AG10803 (cell line): ENCODE measurements at regions not wholly inside any gene's neighbourhood (a gene's known extent, or its start where the extent isn't known, plus 50 kb on each side); places are given as distances from the start of the nearest gene placed in this dataset.
"Not testable (repeated sequence)": the region's sequence is repeated elsewhere in the genome, so short reads cannot be mapped to it uniquely, and the experiment has no call there.

Experiments used
- DNase-seq: peaks from one replicate; pipeline ENCODE4 v3.0.0; 2010; ENCODE audit warnings: low read depth
- H3K4me3 ChIP-seq: 2 replicates; pipeline ENCODE4 v1.5.1; 2011; ENCODE audit warnings: mild to moderate bottlenecking, low read length, control low read depth
- TF ChIP-seq, protein P1 (sequence below): conservative IDR thresholded peaks from 2 replicates; pipeline ENCODE4 v1.5.1; 2011; ENCODE audit warnings: mild to moderate bottlenecking, low read length, control low read depth, inconsistent platforms

DNA sequence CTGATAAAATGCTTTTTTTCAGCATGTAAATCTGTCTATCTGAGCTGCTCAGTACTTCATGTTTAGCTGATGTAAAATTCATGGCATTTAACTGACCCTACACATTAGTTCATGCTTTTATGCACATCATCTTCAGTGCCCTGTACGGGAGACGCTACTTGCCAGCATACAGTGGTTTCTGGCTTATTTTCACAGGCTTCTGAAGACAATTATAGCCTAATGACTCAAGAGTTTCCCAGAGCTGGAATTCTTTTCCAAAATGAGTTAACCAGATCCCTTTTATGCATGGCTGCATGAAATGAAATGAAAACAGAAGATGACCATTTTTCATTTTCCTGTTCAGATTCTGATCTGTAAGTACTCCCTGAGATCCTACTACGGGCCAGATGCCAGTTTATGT, 1061.5 kb downstream of the ROBO2 start:
- DNase-seq, result peak; percentile 38
- TF ChIP-seq, protein P1, sequence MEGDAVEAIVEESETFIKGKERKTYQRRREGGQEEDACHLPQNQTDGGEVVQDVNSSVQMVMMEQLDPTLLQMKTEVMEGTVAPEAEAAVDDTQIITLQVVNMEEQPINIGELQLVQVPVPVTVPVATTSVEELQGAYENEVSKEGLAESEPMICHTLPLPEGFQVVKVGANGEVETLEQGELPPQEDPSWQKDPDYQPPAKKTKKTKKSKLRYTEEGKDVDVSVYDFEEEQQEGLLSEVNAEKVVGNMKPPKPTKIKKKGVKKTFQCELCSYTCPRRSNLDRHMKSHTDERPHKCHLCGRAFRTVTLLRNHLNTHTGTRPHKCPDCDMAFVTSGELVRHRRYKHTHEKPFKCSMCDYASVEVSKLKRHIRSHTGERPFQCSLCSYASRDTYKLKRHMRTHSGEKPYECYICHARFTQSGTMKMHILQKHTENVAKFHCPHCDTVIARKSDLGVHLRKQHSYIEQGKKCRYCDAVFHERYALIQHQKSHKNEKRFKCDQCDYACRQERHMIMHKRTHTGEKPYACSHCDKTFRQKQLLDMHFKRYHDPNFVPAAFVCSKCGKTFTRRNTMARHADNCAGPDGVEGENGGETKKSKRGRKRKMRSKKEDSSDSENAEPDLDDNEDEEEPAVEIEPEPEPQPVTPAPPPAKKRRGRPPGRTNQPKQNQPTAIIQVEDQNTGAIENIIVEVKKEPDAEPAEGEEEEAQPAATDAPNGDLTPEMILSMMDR, result no peak
- H3K4me3 ChIP-seq, result no peak overlapping the region

DNA sequence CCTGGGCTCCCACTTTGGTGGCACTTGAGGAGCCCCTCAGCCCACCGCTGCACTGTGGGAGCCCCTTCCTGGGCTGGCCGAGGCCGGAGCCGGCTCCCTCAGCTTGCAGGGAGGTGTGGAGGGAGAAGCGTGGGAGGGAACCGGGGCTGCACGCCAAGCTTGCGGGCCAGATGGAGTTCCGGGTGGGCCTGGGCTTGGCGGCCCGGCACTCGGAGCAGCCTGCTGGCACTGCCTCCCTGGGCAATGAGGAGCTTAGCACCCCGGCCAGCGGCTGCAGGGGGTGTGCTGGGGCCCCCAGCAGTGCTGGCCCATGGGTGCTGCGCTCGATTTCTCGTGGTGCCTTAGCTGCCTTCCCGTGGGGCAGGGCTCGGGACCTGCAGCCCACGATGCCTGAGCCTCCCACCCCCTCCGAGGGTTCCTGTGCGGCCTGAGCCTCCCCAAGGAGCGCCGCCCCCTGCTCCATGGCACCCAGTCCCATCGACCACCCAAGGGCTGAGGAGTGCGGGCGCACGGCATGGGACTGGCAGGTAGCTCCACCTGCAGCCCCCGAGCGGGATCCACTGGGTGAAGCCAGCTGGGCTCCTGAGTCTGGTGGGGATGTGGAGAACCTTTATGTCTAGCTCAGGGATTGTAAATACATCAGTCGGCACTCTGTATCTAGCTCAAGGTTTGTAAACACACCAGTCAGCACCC, 1068.5 kb downstream of the ROBO2 start:
- DNase-seq, H3K4me3 ChIP-seq: not testable (repeated sequence)

DNA sequence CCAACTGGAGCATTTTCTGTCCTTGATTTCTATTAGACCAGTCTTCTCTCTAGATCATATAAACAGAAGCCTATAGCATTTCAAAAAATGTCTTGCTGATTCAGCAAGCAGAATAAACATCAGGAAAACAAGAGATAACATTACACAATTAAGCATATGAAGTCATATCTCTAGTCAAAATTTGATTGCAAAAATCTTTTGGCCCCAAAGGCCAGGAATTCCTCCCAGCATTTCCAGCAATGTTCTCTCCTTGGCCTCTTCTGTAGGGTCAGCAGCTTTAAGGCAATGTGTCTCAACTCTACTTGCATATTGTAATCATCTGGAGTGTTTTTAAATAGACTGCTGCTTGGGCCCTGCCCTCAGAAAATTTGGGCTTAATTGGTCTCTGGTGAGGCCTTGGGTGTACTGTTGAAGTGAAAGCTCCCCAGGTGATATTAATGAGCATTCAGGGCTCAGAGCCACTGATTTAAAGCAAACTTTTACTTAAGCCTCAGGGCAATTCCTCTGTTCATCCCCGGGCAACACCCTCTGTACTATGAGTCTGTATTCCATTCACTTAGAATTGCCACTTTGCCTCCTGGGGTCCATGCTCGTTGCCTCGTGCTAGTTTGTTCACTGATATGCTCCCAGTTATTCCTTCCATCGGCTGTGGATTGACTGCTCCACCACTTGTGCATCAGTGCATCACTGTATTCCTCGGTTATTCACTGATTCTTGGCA, 1072.6 kb downstream of the ROBO2 start:
- TF ChIP-seq, protein P1, result no peak
- no peak overlapping the region for H3K4me3 ChIP-seq
- no peak for DNase-seq

DNA sequence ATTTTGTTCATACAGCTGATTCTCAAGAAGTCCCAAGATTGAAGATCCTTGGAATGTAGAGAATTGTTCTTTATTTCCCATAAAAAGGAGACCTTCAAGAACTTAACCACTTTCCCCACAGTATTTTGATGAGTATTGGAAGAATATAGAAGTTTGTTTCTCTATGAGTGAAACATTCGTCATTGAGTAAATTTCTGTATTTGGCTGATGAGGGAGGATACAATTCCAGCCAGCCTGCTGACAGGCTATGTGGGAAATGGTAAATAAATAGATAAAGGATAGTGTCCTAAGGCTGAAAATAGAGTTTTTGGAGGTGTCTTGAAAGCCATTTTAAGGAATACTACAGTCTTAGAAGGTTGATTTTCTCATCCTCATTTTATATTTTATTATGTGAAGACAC, 1076.1 kb downstream of the ROBO2 start:
- H3K4me3 ChIP-seq, result no peak overlapping the region
- TF ChIP-seq, protein P1, result no peak
- DNase-seq, result no peak

DNA sequence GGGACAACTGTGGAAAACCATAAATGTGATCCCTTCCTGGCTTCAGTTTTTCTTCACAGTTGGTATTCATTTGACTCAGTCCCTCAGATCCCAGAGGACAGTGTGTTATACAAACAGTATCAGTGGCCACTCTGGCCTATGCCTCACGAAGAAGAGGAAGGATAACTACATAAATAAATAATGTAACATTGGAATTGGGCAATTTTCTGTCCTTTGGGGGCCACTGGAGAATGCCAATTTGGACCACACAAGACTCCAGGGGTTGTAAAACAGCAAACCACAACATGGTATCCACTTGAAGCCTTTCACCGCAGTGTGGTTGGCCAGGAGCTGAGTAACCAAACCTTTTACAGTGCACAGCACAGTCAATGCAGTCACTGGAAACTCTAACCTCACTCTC, 1077.0 kb downstream of the ROBO2 start:
- DNase-seq, result peak; percentile 1
- TF ChIP-seq, protein P1, result no peak
- H3K4me3 ChIP-seq, result no peak overlapping the region

DNA sequence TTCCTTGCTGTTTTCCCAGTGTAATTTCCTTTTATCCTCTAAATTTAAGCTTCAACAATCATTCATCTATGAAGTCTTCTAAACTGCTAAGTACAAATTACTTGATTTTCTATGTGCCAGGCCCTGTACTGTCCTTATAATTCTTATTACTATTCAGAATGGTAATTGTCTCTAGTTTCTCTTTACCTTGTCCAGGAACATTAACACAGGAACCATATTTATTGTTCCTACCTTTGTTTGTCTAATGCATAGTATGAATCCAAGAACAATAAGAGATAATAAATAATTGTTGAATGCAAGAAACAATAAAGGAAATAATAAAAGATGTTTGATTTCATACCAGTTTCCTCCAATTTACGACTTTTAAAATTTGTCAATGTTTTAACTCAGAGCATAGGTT, 1083.2 kb downstream of the ROBO2 start:
- TF ChIP-seq, protein P1, result no peak
- H3K4me3 ChIP-seq, result no peak overlapping the region
- DNase-seq, result no peak

DNA sequence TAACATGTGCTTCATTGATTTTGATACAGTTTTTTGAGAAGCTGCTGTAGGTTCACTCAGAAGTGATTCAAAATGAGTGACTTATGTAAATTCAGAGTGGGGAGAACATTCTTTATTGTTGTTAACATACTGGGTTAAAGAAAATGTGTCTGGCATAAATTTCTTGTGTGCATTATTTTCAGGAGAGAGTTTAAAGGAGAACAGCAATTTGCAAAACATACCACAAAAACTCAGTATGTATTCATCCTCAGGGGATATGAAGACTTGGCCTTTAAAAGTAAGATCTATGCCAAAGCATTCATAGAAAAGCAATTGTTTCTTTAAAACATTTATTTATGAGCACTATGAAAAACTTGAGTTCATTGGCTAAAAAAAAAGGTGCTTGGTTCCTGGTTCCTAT, 1089.8 kb downstream of the ROBO2 start:
- TF ChIP-seq, protein P1, result no peak
- DNase-seq, result no peak
- no peak overlapping the region for H3K4me3 ChIP-seq
